Upper lobe of left lung (tissue), 4 donors: ENCODE measurements at regions not wholly inside any gene's neighbourhood (a gene's known extent, or its start where the extent isn't known, plus 50 kb on each side); places are given as distances from the start of the nearest gene placed in this dataset.

ENCODE experiments used
- EP300 ChIP-seq, 4 donors: sonication (generic); formaldehyde crosslinking; IDR thresholded peaks; one replicate each; pipeline ENCODE4 v1.5.1; 2017; ENCODE audit warnings: antibody characterized with exemption in 4 of 4, control low read depth in 2 of 4
- POLR2AphosphoS5 ChIP-seq, 2 donors: sonication (generic); formaldehyde crosslinking; IDR thresholded peaks; one replicate each; pipeline ENCODE4 v1.5.1; 2017; ENCODE audit warnings: antibody characterized with exemption in 2 of 2
- TF ChIP-seq, protein P1 (sequence below), 6 experiments: fragments of 450-650 bp in 4 of 6; fragments of 200-600 bp in 2 of 6; sonication (generic) in 2 of 6; IDR thresholded peaks; one replicate each; pipeline ENCODE4 v1.5.1; 2016 to 2019; ENCODE audit warnings: antibody characterized with exemption in 6 of 6

GRCh38 chr13:72463561-72463960 is 263.9 kb downstream of the MZT1 start:
- TF ChIP-seq, protein P1, sequence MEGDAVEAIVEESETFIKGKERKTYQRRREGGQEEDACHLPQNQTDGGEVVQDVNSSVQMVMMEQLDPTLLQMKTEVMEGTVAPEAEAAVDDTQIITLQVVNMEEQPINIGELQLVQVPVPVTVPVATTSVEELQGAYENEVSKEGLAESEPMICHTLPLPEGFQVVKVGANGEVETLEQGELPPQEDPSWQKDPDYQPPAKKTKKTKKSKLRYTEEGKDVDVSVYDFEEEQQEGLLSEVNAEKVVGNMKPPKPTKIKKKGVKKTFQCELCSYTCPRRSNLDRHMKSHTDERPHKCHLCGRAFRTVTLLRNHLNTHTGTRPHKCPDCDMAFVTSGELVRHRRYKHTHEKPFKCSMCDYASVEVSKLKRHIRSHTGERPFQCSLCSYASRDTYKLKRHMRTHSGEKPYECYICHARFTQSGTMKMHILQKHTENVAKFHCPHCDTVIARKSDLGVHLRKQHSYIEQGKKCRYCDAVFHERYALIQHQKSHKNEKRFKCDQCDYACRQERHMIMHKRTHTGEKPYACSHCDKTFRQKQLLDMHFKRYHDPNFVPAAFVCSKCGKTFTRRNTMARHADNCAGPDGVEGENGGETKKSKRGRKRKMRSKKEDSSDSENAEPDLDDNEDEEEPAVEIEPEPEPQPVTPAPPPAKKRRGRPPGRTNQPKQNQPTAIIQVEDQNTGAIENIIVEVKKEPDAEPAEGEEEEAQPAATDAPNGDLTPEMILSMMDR (IDR thresholded peaks at IDR 0.05): no peak
- TF ChIP-seq EP300 (IDR thresholded peaks at IDR 0.05) (no peak), POLR2AphosphoS5 (IDR thresholded peaks at IDR 0.05) (no peak)
